ENCODE measurements at regions not wholly inside any gene's neighbourhood (a gene's known extent, or its start where the extent isn't known, plus 50 kb on each side); places are given as distances from the start of the nearest gene placed in this dataset.

- Histone ChIP-seq H3K4me3 (ENCODE audit: low read length) (no peak overlapping the region), H3K36me3 (ENCODE audit: control insufficient read depth, low read depth, low read length) (no peaks in the 10 kb centered on the region), H3K9ac (ENCODE audit: low read length) (no peak overlapping the region), H3K4me1 (ENCODE audit: control insufficient read depth, low read depth, low read length) (no peaks in the 10 kb centered on the region), H3K27ac (ENCODE audit: low read length) (no peak overlapping the region), H3K27me3 (ENCODE audit: control insufficient read depth, insufficient read depth, low read length) (no peaks in the 10 kb centered on the region), H3K9me3 (ENCODE audit: control insufficient read depth, low read depth, low read length) (no peaks in the 10 kb centered on the region)
Observed at GRCh38 chr4:64216741-64217140, 192.5 kb downstream of the TECRL start.

DNA sequence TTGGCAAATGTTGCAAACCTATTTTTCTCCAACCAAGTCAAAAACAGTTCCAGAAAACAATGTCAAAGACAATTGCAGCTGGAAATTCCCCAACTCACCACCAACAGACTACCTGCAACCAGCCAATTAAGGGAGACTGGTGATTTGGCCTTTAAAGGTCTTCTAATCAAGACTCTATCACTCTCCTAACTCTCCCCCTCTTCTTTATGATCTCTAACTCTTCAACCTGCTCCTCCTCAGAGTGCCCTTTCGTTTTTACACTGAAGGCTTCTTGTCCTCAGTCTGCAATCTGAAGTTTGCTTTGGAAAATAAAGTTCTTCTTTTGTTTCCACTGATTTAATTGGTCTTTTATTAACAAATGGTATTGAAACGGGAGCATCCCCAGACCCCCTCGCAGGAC is 203.9 kb downstream of the TECRL start:
- Histone ChIP-seq H3K4me1 (ENCODE audit: control insufficient read depth, low read depth, low read length) (no peaks in the 10 kb centered on the region), H3K27me3 (ENCODE audit: control insufficient read depth, insufficient read depth, low read length) (no peaks in the 10 kb centered on the region), H3K36me3 (ENCODE audit: control insufficient read depth, low read depth, low read length) (no peaks in the 10 kb centered on the region), H3K9me3 (ENCODE audit: control insufficient read depth, low read depth, low read length) (peaks cover 10% of the 10 kb centered on the region), H3K4me3 (ENCODE audit: low read length) (no peak overlapping the region), H3K27ac (ENCODE audit: low read length) (no peak overlapping the region), H3K9ac (ENCODE audit: low read length) (no peak overlapping the region)

- no peaks in the 10 kb centered on the region for H3K36me3 ChIP-seq (ENCODE audit: control insufficient read depth, low read depth, low read length)
- no peaks in the 10 kb centered on the region for H3K27me3 ChIP-seq (ENCODE audit: control insufficient read depth, insufficient read depth, low read length)
- H3K9me3 ChIP-seq (ENCODE audit: control insufficient read depth, low read depth, low read length): no peaks in the 10 kb centered on the region
- peaks cover 7% of the 10 kb centered on the region for H3K4me1 ChIP-seq (ENCODE audit: control insufficient read depth, low read depth, low read length)
- no peak overlapping the region for H3K9ac ChIP-seq (ENCODE audit: low read length)
- no peak overlapping the region for H3K27ac ChIP-seq (ENCODE audit: low read length)
- H3K4me3 ChIP-seq (ENCODE audit: low read length): no peak overlapping the region
Observed at GRCh38 chr4:64200001-64200555, 209.2 kb downstream of the TECRL start.

GRCh38 chr4:64195582-64195981 is 213.7 kb downstream of the TECRL start:
- Histone ChIP-seq H3K27me3 (ENCODE audit: control insufficient read depth, insufficient read depth, low read length) (no peaks in the 10 kb centered on the region), H3K36me3 (ENCODE audit: control insufficient read depth, low read depth, low read length) (no peaks in the 10 kb centered on the region), H3K27ac (ENCODE audit: low read length) (no peak overlapping the region), H3K4me3 (ENCODE audit: low read length) (no peak overlapping the region), H3K4me1 (ENCODE audit: control insufficient read depth, low read depth, low read length) (peaks cover 7% of the 10 kb centered on the region), H3K9ac (ENCODE audit: low read length) (no peak overlapping the region), H3K9me3 (ENCODE audit: control insufficient read depth, low read depth, low read length) (no peaks in the 10 kb centered on the region)

DNA sequence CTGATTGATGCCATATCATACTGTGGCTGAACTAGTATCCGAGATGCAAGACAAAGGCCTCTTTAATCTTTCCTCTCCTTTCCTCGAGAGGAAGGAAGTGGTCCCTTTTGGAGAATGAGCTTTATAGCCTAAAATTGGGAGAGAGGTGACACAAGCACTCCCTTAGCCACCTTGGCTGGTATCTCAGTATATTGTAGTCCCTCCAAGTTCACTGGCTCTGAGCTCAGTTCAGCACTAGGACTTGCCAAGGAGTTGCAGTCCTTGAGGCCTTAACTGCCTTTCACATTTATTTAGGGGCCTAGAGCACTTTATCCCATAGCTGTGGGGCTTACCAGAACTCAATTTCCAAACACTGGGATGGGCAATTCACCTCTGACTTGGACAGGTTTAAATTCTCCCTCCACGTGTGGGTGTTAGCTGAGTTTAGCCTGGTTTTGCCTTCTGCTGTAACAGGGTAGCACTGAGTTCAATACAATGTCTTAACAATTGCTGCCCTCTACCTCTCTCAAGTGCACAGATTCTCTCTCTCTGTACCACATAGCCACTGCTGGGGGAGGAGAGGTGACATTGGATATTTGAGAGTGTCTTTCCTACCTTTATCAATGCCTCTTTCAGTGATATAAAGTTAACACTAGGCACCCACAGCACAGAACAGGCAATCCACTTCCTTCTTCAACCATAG is 216.4 kb downstream of the TECRL start:
- Histone ChIP-seq H3K9ac (ENCODE audit: low read length) (no peak overlapping the region), H3K36me3 (ENCODE audit: control insufficient read depth, low read depth, low read length) (no peaks in the 10 kb centered on the region), H3K4me3 (ENCODE audit: low read length) (no peak overlapping the region), H3K27ac (ENCODE audit: low read length) (no peak overlapping the region), H3K4me1 (ENCODE audit: control insufficient read depth, low read depth, low read length) (peaks cover 7% of the 10 kb centered on the region), H3K9me3 (ENCODE audit: control insufficient read depth, low read depth, low read length) (no peaks in the 10 kb centered on the region), H3K27me3 (ENCODE audit: control insufficient read depth, insufficient read depth, low read length) (no peaks in the 10 kb centered on the region)

DNA sequence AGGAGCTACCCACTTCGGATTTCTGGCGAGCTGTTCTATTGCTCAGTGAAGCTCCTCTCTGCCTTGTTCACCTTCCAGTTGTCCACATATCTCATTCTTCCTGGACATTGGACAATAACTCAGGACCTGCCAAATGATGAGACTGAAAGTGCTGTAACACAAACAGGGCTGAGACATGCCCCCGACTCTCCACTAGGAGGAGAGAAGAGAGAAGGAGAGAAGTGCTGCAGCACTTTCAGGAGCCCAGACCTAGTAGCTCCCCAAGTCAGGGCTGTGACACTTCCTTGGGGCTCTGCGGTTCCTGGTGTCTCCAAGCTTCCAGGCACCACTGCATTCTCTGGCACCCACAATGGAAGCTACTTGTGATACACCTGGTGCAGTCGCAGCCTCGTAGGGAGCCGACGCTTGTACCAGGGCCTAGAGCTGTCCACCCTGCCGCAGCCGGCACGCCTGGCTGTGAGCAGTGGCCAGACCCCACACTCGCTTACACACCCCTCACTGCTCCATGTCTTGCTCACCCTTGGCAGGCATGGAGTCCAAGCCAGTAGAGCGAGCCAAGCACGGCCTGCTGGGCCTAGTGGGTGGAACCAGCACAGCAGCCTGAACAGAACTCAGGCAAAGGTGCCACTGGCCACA is 234.9 kb downstream of the TECRL start:
- H3K27ac ChIP-seq (ENCODE audit: low read length): no peak overlapping the region
- H3K9ac ChIP-seq (ENCODE audit: low read length): no peak overlapping the region
- no peaks in the 10 kb centered on the region for H3K4me1 ChIP-seq (ENCODE audit: control insufficient read depth, low read depth, low read length)
- no peaks in the 10 kb centered on the region for H3K27me3 ChIP-seq (ENCODE audit: control insufficient read depth, insufficient read depth, low read length)
- no peak overlapping the region for H3K4me3 ChIP-seq (ENCODE audit: low read length)
- H3K36me3 ChIP-seq (ENCODE audit: control insufficient read depth, low read depth, low read length): no peaks in the 10 kb centered on the region
- no peaks in the 10 kb centered on the region for H3K9me3 ChIP-seq (ENCODE audit: control insufficient read depth, low read depth, low read length)

DNA sequence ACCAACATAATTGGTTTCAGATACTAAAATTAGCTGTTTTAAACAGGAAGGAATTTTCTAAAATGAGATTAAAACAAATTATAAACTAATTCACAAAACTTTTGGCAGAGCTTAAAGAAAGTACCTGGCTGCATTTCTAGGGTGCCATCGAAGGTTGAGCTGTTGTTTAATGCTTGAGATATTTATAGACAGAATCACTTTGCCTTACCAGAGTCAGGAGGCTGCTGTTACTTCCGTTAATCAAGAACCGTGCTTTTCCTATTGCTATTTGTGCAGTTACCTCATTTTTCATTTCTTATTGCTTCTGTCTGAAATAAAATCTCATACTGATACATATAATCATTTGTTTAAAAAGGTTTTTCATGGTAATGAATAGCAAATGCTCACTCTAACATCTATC is 242.9 kb downstream of the TECRL start:
- Histone ChIP-seq H3K27me3 (ENCODE audit: control insufficient read depth, insufficient read depth, low read length) (no peaks in the 10 kb centered on the region), H3K9me3 (ENCODE audit: control insufficient read depth, low read depth, low read length) (no peaks in the 10 kb centered on the region), H3K4me1 (ENCODE audit: control insufficient read depth, low read depth, low read length) (no peaks in the 10 kb centered on the region), H3K9ac (ENCODE audit: low read length) (no peak overlapping the region), H3K4me3 (ENCODE audit: low read length) (no peak overlapping the region), H3K36me3 (ENCODE audit: control insufficient read depth, low read depth, low read length) (no peaks in the 10 kb centered on the region), H3K27ac (ENCODE audit: low read length) (no peak overlapping the region)

GRCh38 chr4:64158648-64159326 is 250.5 kb downstream of the TECRL start:
- Histone ChIP-seq H3K27ac (ENCODE audit: low read length) (no peak overlapping the region), H3K4me1 (ENCODE audit: control insufficient read depth, low read depth, low read length) (no peaks in the 10 kb centered on the region), H3K4me3 (ENCODE audit: low read length) (no peak overlapping the region), H3K27me3 (ENCODE audit: control insufficient read depth, insufficient read depth, low read length) (no peaks in the 10 kb centered on the region), H3K36me3 (ENCODE audit: control insufficient read depth, low read depth, low read length) (no peaks in the 10 kb centered on the region), H3K9ac (ENCODE audit: low read length) (no peak overlapping the region), H3K9me3 (ENCODE audit: control insufficient read depth, low read depth, low read length) (no peaks in the 10 kb centered on the region)

- Histone ChIP-seq H3K9me3 (ENCODE audit: control insufficient read depth, low read depth, low read length) (no peaks in the 10 kb centered on the region), H3K4me1 (ENCODE audit: control insufficient read depth, low read depth, low read length) (no peaks in the 10 kb centered on the region), H3K27me3 (ENCODE audit: control insufficient read depth, insufficient read depth, low read length) (no peaks in the 10 kb centered on the region), H3K36me3 (ENCODE audit: control insufficient read depth, low read depth, low read length) (no peaks in the 10 kb centered on the region), H3K27ac (ENCODE audit: low read length) (no peak overlapping the region), H3K9ac (ENCODE audit: low read length) (no peak overlapping the region), H3K4me3 (ENCODE audit: low read length) (no peak overlapping the region)
Observed at GRCh38 chr4:64157397-64157796, 251.9 kb downstream of the TECRL start.

DNA sequence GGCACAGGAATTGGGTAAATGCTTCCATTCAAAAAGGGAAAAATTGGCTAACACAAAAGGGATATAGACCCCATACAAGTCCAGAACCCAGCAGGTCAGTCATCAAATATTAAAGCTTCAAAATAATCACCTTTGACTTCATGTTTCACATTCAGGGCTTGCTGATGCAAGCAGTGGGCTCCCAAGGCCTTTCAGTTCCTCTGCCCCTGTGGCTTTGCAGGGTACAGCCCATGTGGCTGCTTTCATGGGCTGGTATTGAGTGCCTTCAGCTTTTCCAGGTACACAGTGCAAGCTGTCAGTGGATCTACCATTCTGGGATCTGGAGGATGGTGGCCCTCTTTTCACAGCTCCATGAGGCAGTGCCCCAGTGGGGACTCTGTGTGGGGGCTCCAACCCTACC is 253.0 kb downstream of the TECRL start:
- Histone ChIP-seq H3K4me1 (ENCODE audit: control insufficient read depth, low read depth, low read length) (no peaks in the 10 kb centered on the region), H3K9ac (ENCODE audit: low read length) (no peak overlapping the region), H3K27me3 (ENCODE audit: control insufficient read depth, insufficient read depth, low read length) (no peaks in the 10 kb centered on the region), H3K36me3 (ENCODE audit: control insufficient read depth, low read depth, low read length) (no peaks in the 10 kb centered on the region), H3K4me3 (ENCODE audit: low read length) (no peak overlapping the region), H3K27ac (ENCODE audit: low read length) (no peak overlapping the region), H3K9me3 (ENCODE audit: control insufficient read depth, low read depth, low read length) (no peaks in the 10 kb centered on the region)

DNA sequence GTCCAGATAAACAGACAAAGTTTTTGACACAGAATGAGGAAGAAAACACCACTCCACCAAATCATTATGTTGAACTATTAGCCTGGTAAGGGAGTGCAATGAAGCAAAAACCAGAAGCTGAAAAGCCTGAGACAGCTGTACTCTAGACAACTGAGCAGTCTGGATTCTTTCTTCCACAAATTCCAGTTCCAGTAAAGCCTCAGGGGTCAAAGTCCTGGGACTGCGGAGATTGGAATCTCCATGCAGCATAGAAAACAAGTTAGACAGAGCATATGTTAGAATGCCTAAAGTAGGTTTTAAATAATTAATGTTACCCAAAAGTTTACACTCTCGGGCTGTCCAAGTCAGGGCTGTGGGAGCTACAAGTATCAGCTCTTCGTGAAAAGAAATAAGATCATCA is 263.2 kb downstream of the TECRL start:
- Histone ChIP-seq H3K4me1 (ENCODE audit: control insufficient read depth, low read depth, low read length) (no peaks in the 10 kb centered on the region), H3K27ac (ENCODE audit: low read length) (no peak overlapping the region), H3K27me3 (ENCODE audit: control insufficient read depth, insufficient read depth, low read length) (no peaks in the 10 kb centered on the region), H3K9ac (ENCODE audit: low read length) (no peak overlapping the region), H3K4me3 (ENCODE audit: low read length) (no peak overlapping the region), H3K36me3 (ENCODE audit: control insufficient read depth, low read depth, low read length) (no peaks in the 10 kb centered on the region), H3K9me3 (ENCODE audit: control insufficient read depth, low read depth, low read length) (no peaks in the 10 kb centered on the region)

Measured in iPS-18a (cell line).